Muscle of leg (tissue), 3 donors: ENCODE measurements at regions not wholly inside any gene's neighbourhood (a gene's known extent, or its start where the extent isn't known, plus 50 kb on each side); places are given as distances from the start of the nearest gene placed in this dataset.
A peak's percentile ranks its signal among the peaks of the same experiment; 100 is the strongest.

Experiments
- DNase-seq: peaks from one replicate; pipeline ENCODE4 v3.0.0; 2013
- H3K27ac ChIP-seq: one replicate; pipeline ENCODE4 v1.5.1; 2013; ENCODE audit warnings: mild to moderate bottlenecking, low read length, control low read depth
- H3K27me3 ChIP-seq: one replicate; pipeline ENCODE4 v1.6.1; 2013; ENCODE audit warnings: low read length; ENCODE audit not compliant: control insufficient read depth, insufficient read depth
- H3K36me3 ChIP-seq: one replicate; pipeline ENCODE4 v1.6.1; 2013; ENCODE audit warnings: low read length; ENCODE audit not compliant: control insufficient read depth, insufficient read depth
- H3K4me1 ChIP-seq: one replicate; pipeline ENCODE4 v1.6.1; 2013; ENCODE audit warnings: low read length; ENCODE audit not compliant: control insufficient read depth, insufficient read depth
- H3K4me3 ChIP-seq: one replicate; pipeline ENCODE4 v1.5.1; 2013; ENCODE audit warnings: low read length, control low read depth
- H3K9me3 ChIP-seq: replicated peaks from 2 replicates; pipeline ENCODE4 v1.6.1; 2013; ENCODE audit warnings: low read depth, low read length; ENCODE audit not compliant: control insufficient read depth
- WGBS: methylation state at CpG from one replicate; pipeline ENCODE4 v1.1.5; 2013; ENCODE audit warnings: missing lambda C conversion rate; ENCODE audit not compliant: insufficient coverage; 5-methylcytosine and 5-hydroxymethylcytosine counted together

DNA sequence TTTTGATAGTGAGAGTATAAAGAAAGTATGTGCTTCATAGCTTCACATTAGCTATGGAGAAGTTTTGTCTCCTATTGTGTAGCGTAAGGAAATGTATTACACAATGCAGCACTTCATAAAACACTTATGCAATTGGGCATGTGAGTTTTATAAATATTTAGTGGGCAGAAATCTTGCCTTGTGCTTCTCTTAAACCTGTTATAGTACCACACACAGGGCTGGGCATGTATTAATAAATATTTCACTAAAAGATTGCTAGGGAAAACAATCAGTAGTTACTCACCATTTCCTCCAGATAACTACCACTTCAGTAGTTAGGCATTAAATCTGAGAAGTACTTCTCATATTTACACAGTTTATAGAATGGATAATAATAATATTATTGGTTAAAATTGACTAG lies 1080.8 kb upstream of the PIK3C3 start:
- H3K27ac ChIP-seq, result no peak overlapping the region
- no CpG with 5 or more reads among the region's 1 CpG for WGBS
- no peaks in the 10 kb centered on the region for H3K9me3 ChIP-seq
- H3K4me1 ChIP-seq, result no peaks in the 10 kb centered on the region
- no peak for DNase-seq
- no peaks in the 10 kb centered on the region for H3K36me3 ChIP-seq
- H3K4me3 ChIP-seq, result no peak overlapping the region
- no peaks in the 10 kb centered on the region for H3K27me3 ChIP-seq

DNA sequence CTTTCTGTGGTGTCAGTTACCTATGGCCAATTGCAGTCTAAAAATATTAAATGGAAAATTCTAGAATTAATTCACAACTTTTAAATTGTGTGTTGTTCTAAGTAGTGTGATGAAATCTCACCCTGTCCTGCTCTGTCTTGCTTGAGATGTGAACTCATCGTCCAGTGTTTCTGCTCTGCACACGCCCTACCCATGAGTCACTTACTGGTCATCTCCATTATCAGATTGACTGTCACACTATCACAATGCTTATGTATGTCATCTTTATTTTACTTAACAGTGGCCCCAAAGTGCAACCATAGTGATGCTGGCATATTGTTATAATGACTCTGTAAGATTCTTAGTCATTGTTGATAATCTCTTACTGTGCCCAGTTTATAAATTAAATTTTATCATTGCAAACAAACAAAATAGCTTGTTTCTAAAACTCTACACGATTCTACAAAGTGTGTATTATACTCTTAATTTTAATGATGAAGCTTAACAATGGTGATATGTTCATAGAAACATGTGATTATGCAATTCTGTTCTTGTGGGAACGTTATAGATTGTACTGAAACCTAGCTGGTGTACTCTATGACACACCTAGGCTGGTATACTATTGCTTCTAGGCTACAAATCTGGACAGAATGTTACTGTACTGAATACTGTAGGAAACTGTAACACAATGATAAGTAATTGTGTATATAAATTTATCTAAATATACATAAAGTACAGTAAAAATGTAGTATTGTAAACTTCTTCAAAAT lies 1086.8 kb upstream of the PIK3C3 start:
- H3K27me3 ChIP-seq, result no peaks in the 10 kb centered on the region
- H3K9me3 ChIP-seq, result no peaks in the 10 kb centered on the region
- 92% methylated on average over 2 of the region's 4 CpGs for WGBS
- H3K36me3 ChIP-seq, result no peaks in the 10 kb centered on the region
- no peak for DNase-seq
- no peaks in the 10 kb centered on the region for H3K4me1 ChIP-seq
- no peak overlapping the region for H3K27ac ChIP-seq
- H3K4me3 ChIP-seq, result no peak overlapping the region

GRCh38 chr18:40867459-40867858 lies 1087.6 kb upstream of the PIK3C3 start:
- no peaks in the 10 kb centered on the region for H3K27me3 ChIP-seq
- no peaks in the 10 kb centered on the region for H3K4me1 ChIP-seq
- DNase-seq, result peak; percentile 39
- WGBS, result no CpG with 5 or more reads among the region's 2 CpGs
- H3K36me3 ChIP-seq, result no peaks in the 10 kb centered on the region
- H3K9me3 ChIP-seq, result no peaks in the 10 kb centered on the region
- H3K27ac ChIP-seq, result no peak overlapping the region
- H3K4me3 ChIP-seq, result no peak overlapping the region

DNA sequence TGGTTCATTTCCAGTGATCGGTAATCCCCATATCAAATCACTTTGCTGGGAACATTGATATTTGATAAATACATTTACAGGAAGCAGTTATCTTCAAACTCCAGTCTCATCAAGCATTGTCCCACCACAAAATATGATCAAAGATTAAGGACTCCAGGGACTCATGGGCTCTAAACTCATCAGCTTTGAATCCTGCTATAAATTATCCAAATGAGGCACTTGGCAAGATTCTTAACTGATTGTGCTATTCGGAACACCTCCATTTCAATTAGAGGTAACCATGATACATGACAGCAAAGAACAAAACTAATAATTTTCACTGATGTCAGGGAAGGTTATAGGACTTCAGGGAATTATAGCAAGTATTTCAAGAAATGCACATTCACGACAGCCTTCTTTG lies 1088.1 kb upstream of the PIK3C3 start:
- DNase-seq, result no peak
- Histone ChIP-seq H3K27ac (no peak overlapping the region), H3K4me1 (no peaks in the 10 kb centered on the region), H3K9me3 (no peaks in the 10 kb centered on the region), H3K27me3 (no peaks in the 10 kb centered on the region), H3K4me3 (no peak overlapping the region), H3K36me3 (no peaks in the 10 kb centered on the region)
- WGBS, result no CpG with 5 or more reads among the region's 3 CpGs

GRCh38 chr18:40866013-40866645 lies 1088.9 kb upstream of the PIK3C3 start:
- no peak overlapping the region for H3K27ac ChIP-seq
- H3K27me3 ChIP-seq, result no peaks in the 10 kb centered on the region
- no peak for DNase-seq
- H3K4me1 ChIP-seq, result no peaks in the 10 kb centered on the region
- 72% methylated on average over 5 of the region's 5 CpGs for WGBS
- H3K9me3 ChIP-seq, result no peaks in the 10 kb centered on the region
- no peaks in the 10 kb centered on the region for H3K36me3 ChIP-seq
- H3K4me3 ChIP-seq, result no peak overlapping the region

DNA sequence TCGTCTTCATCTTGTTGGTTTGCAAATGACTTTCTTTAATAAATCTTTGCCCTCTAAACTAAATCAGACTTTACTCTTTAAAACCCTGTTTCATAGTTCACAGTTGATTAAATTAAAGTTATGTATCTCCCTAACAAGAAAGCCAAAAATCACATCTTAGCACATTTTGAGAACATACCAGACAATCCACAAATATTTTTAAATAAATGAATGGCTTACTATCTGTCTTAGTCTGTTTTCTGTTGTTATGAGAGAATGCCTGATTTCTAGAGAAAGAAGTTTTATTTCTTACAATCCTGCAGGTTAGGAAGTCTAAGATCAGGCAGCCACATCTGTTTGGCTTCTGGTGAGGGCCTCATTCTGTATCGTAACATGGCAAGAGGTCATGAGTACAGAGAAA lies 1090.2 kb upstream of the PIK3C3 start:
- Histone ChIP-seq H3K9me3 (no peaks in the 10 kb centered on the region), H3K4me1 (no peaks in the 10 kb centered on the region), H3K27ac (no peak overlapping the region), H3K4me3 (no peak overlapping the region), H3K27me3 (no peaks in the 10 kb centered on the region), H3K36me3 (no peaks in the 10 kb centered on the region)
- no CpG with 5 or more reads among the region's 2 CpGs for WGBS
- no peak for DNase-seq

DNA sequence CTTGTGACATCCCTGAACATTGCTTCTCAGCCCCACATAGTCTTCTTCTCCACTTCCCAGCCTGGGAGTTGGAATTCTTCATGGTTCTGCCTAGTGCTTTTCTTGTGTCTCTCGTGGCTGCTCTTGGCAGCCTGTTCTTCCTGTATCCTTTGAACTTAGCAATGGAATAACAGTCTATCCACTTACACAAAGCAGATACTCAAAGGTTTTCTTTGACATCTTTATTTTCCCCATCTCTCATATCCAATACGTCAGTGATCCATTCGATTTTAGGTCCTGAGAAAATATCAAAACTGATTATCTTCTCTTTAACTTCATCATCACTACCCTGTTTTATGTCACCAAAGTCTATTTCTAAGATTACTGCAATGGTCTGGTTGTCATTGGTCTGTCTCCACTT lies 1091.2 kb upstream of the PIK3C3 start:
- Histone ChIP-seq H3K27ac (no peak overlapping the region), H3K4me1 (no peaks in the 10 kb centered on the region), H3K9me3 (no peaks in the 10 kb centered on the region), H3K4me3 (no peak overlapping the region), H3K27me3 (no peaks in the 10 kb centered on the region), H3K36me3 (no peaks in the 10 kb centered on the region)
- DNase-seq, result no peak
- WGBS, result 70% methylated on average over 3 of the region's 3 CpGs

DNA sequence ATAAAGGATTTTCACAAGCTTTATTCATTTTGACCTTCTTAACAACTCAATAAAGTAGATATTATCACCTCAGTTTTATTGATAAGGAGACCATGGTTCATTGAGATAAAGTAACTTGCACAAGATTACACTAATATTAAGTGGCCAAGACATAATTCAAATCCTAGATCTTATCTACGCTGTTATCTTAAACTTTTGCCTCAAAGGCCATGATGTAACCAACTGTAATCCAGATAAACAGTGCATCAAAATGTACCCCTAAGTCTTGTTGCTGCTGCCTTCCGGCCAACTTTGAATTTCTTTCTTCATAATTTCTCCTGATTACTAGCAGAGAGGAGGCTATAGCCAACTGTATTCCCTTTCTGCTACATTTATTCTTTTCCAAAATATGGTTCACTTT lies 1094.8 kb upstream of the PIK3C3 start:
- no peaks in the 10 kb centered on the region for H3K36me3 ChIP-seq
- H3K27ac ChIP-seq, result no peak overlapping the region
- H3K4me1 ChIP-seq, result no peaks in the 10 kb centered on the region
- 60% methylated on average over 1 of the region's 2 CpGs for WGBS
- no peak for DNase-seq
- no peaks in the 10 kb centered on the region for H3K27me3 ChIP-seq
- no peaks in the 10 kb centered on the region for H3K9me3 ChIP-seq
- no peak overlapping the region for H3K4me3 ChIP-seq

DNA sequence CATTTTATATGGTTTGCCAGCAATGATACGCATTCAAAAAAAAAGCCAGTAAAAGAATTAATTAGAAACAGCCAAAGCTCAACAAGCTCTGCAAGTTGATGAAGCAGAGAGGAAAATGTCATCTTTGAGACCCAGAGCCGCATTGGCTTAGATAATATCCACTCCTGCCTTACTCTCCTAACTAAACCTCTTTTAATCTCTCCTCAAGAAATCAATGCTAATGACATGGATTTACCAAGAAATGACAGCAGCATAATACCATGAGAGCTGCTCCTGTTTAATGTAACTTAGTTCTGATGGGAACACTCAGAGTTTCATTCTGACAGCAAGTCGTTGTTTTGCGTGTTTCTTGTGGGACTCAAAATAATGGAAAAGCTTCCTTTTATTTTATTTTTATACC lies 1099.4 kb upstream of the PIK3C3 start:
- DNase-seq, result no peak
- Histone ChIP-seq H3K27ac (no peak overlapping the region), H3K4me3 (no peak overlapping the region), H3K27me3 (no peaks in the 10 kb centered on the region), H3K36me3 (no peaks in the 10 kb centered on the region), H3K4me1 (no peaks in the 10 kb centered on the region), H3K9me3 (no peaks in the 10 kb centered on the region)
- no CpG with 5 or more reads among the region's 4 CpGs for WGBS

DNA sequence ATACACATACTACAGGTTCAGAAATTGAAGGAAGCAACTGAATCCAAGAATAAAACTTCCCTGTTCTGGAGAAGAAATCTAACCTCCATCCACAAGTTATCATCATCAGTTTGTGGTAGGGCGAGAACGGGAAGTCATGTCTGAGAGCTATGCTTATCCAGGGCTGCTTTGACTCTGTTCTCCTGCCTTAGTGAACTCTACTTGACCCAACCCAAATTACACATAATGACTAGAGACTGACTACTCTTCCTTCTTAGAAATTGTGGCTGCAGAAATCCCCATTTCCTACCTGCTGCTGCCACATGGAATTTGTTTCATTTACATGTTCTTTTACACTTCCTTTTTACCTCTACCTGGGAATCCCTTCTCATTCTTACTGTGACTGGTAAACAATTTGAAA lies 1102.6 kb upstream of the PIK3C3 start:
- no peaks in the 10 kb centered on the region for H3K9me3 ChIP-seq
- 92% methylated on average over 2 of the region's 2 CpGs for WGBS
- H3K27me3 ChIP-seq, result no peaks in the 10 kb centered on the region
- DNase-seq, result no peak
- H3K36me3 ChIP-seq, result no peaks in the 10 kb centered on the region
- H3K4me3 ChIP-seq, result no peak overlapping the region
- H3K27ac ChIP-seq, result no peak overlapping the region
- H3K4me1 ChIP-seq, result no peaks in the 10 kb centered on the region
